Thoracic aorta (tissue), 2 donors: ENCODE measurements at regions not wholly inside any gene's neighbourhood (a gene's known extent, or its start where the extent isn't known, plus 50 kb on each side); places are given as distances from the start of the nearest gene placed in this dataset.
A peak's percentile ranks its signal among the peaks of the same experiment; 100 is the strongest.
"Not testable (repeated sequence)": the region's sequence is repeated elsewhere in the genome, so short reads cannot be mapped to it uniquely, and the experiment has no call there.

Experiments used
- ATAC-seq: fragments of 150-250 bp; one replicate; pipeline ENCODE4 v1.8.0; 2017; ENCODE audit warnings: low read depth; ENCODE audit not compliant: insufficient number of reproducible peaks, low FRiP score
- DNase-seq: peaks from one replicate; pipeline ENCODE4 v3.0.0-alpha.2; 2020; ENCODE audit warnings: low spot score
- H3K27ac ChIP-seq, 2 donors: fragments of 200-600 bp; sonication (generic); 1 replicate in 1 of 2; 2 replicates in 1 of 2; pipeline ENCODE4 v1.5.1; 2016; ENCODE audit warnings: mild to moderate bottlenecking in 2 of 2, moderate library complexity in 2 of 2
- H3K27me3 ChIP-seq: fragments of 200-600 bp; sonication (generic); replicated peaks from 2 replicates; pipeline ENCODE4 v1.6.0; 2016; ENCODE audit warnings: mild to moderate bottlenecking; ENCODE audit not compliant: insufficient read depth
- H3K36me3 ChIP-seq: fragments of 200-600 bp; sonication (generic); one replicate; pipeline ENCODE4 v1.5.1; 2016
- H3K4me1 ChIP-seq, 2 donors: fragments of 200-600 bp; sonication (generic); 1 replicate in 1 of 2; 2 replicates in 1 of 2; pipeline versions ENCODE4 v1.5.1 to v1.6.0; 2016; ENCODE audit warnings: low read depth in 2 of 2, mild to moderate bottlenecking in 1 of 2; ENCODE audit not compliant: control insufficient read depth in 1 of 2
- H3K4me3 ChIP-seq: fragments of 200-600 bp; sonication (generic); 2 replicates; pipeline ENCODE4 v1.5.1; 2016; ENCODE audit warnings: mild to moderate bottlenecking
- H3K9me3 ChIP-seq: fragments of 200-600 bp; sonication (generic); 2 replicates; pipeline ENCODE4 v1.5.1; 2016
- CTCF ChIP-seq: fragments of 200-600 bp; sonication (generic); IDR thresholded peaks from one replicate; pipeline ENCODE4 v1.5.1; 2019; ENCODE audit warnings: antibody characterized with exemption

- TF ChIP-seq CTCF: peak; percentile 81
- Histone ChIP-seq H3K27me3 (no peaks in the 10 kb centered on the region), H3K9me3 (no peaks in the 10 kb centered on the region), H3K36me3 (no peaks in the 10 kb centered on the region), H3K4me1 (no peaks in the 10 kb centered on the region), H3K27ac (no peak overlapping the region), H3K4me3 (peak overlapping the region; percentile 14)
- ATAC-seq (no peak), DNase-seq (no peak)
Observed at GRCh38 chr10:29386342-29386999, 97.6 kb downstream of the LYZL1 start.

- DNase-seq: no peak
- H3K4me3 ChIP-seq: no peak overlapping the region
Observed at GRCh38 chr10:29387269-29387668, 98.4 kb downstream of the LYZL1 start.

GRCh38 chr10:29388112-29388511 lies 99.2 kb downstream of the LYZL1 start:
- ATAC-seq, H3K27me3 ChIP-seq, DNase-seq, H3K27ac ChIP-seq, H3K36me3 ChIP-seq, H3K9me3 ChIP-seq, H3K4me3 ChIP-seq, H3K4me1 ChIP-seq: not testable (repeated sequence)

More at GRCh38 chr10:29387269-29387668, 98.4 kb downstream of the LYZL1 start:
- no peaks in the 10 kb centered on the region for H3K36me3 ChIP-seq
- H3K27ac ChIP-seq: no peak overlapping the region
- no peaks in the 10 kb centered on the region for H3K4me1 ChIP-seq
- no peaks in the 10 kb centered on the region for H3K27me3 ChIP-seq
- no peaks in the 10 kb centered on the region for H3K9me3 ChIP-seq
- ATAC-seq: no peak
- TF ChIP-seq CTCF: no peak

GRCh38 chr10:29389493-29389892 lies 100.6 kb downstream of the LYZL1 start:
- Histone ChIP-seq H3K9me3 (no peaks in the 10 kb centered on the region), H3K36me3 (no peaks in the 10 kb centered on the region), H3K4me1 (no peaks in the 10 kb centered on the region), H3K4me3 (no peak overlapping the region), H3K27ac (no peak overlapping the region), H3K27me3 (no peaks in the 10 kb centered on the region)
- TF ChIP-seq CTCF: no peak
- DNase-seq (no peak), ATAC-seq (no peak)

GRCh38 chr10:29389935-29390334 lies 101.1 kb downstream of the LYZL1 start:
- Histone ChIP-seq H3K36me3 (no peaks in the 10 kb centered on the region), H3K4me1 (no peaks in the 10 kb centered on the region), H3K9me3 (no peaks in the 10 kb centered on the region), H3K27ac (no peak overlapping the region), H3K27me3 (no peaks in the 10 kb centered on the region), H3K4me3 (no peak overlapping the region)
- DNase-seq: no peak
- no peak for TF ChIP-seq CTCF
- ATAC-seq: no peak
